GM12878 (cell line): ENCODE measurements at regions not wholly inside any gene's neighbourhood (a gene's known extent, or its start where the extent isn't known, plus 50 kb on each side); places are given as distances from the start of the nearest gene placed in this dataset.

Experiments used
- CEBPB ChIP-seq, 2 experiments: fragments of 150-350 bp in 1 of 2; IDR thresholded peaks; 2 replicates each; pipeline ENCODE4 v1.6.1; 2012 to 2014; ENCODE audit warnings: low read depth in 2 of 2, low read length in 2 of 2, borderline replicate concordance in 1 of 2, inconsistent platforms in 1 of 2
- EZH2 ChIP-seq: IDR thresholded peaks from 2 replicates; pipeline ENCODE4 v1.6.1; 2012; ENCODE audit warnings: low read depth, mild to moderate bottlenecking, control low read depth, inconsistent platforms, low read length, borderline replicate concordance; ENCODE audit not compliant: control insufficient read depth
- MXI1 ChIP-seq: fragments of 150-350 bp; IDR thresholded peaks from 2 replicates; pipeline ENCODE4 v1.6.1; 2011; ENCODE audit warnings: low read depth, mild to moderate bottlenecking, inconsistent platforms, low read length, improper control_type of control experiment
- POLR2A ChIP-seq: IDR thresholded peaks from 2 replicates; pipeline ENCODE4 v1.6.1; 2011; ENCODE audit warnings: low read depth, mild to moderate bottlenecking, low read length
- POLR2AphosphoS5 ChIP-seq: IDR thresholded peaks from 2 replicates; pipeline ENCODE4 v1.6.1; 2011; ENCODE audit warnings: mild to moderate bottlenecking, low read length, inconsistent platforms
- TF ChIP-seq, protein P1 (sequence below), 3 experiments: IDR thresholded peaks in 2 of 3; conservative IDR thresholded peaks in 1 of 3; 2 replicates each; pipeline ENCODE4 v1.5.1; 2011; ENCODE audit warnings: low read depth in 3 of 3, low read length in 3 of 3, mild to moderate bottlenecking in 3 of 3, control low read depth in 2 of 3, moderate library complexity in 2 of 3, inconsistent platforms in 1 of 3, mixed read lengths in 1 of 3; ENCODE audit not compliant: control insufficient read depth in 2 of 3, insufficient read depth in 1 of 3; ENCODE audit errors: extremely low read depth in 1 of 3

DNA sequence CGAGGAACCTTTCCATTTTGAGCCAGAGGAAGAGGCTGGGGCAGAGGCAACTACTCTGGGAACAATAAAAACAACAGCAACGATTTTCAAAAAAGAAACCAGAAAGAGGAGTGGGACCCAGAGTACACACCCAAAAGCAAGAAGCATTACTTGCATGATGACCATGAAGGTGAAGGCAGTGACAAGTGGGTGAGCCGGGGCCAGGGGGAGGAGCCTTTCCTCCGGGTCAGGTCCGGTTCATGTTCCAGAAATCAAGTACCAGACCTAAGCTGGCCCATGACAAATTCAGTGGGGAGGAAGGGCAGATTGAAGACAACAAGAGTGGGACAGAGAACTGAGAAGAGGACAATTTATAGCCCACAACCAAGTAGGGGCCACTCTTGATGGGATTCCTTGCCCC is 77.2 kb upstream of the STT3B start:
- no peak for TF ChIP-seq POLR2A
- TF ChIP-seq, protein P1, sequence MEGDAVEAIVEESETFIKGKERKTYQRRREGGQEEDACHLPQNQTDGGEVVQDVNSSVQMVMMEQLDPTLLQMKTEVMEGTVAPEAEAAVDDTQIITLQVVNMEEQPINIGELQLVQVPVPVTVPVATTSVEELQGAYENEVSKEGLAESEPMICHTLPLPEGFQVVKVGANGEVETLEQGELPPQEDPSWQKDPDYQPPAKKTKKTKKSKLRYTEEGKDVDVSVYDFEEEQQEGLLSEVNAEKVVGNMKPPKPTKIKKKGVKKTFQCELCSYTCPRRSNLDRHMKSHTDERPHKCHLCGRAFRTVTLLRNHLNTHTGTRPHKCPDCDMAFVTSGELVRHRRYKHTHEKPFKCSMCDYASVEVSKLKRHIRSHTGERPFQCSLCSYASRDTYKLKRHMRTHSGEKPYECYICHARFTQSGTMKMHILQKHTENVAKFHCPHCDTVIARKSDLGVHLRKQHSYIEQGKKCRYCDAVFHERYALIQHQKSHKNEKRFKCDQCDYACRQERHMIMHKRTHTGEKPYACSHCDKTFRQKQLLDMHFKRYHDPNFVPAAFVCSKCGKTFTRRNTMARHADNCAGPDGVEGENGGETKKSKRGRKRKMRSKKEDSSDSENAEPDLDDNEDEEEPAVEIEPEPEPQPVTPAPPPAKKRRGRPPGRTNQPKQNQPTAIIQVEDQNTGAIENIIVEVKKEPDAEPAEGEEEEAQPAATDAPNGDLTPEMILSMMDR (IDR thresholded peaks at IDR 0.05 in 2 of 3, conservative IDR thresholded peaks at IDR 0.05 in 1 of 3; ENCODE audit: control insufficient read depth in 2 of 3, extremely low read depth in 1 of 3, insufficient read depth in 1 of 3, low read depth in 3 of 3, low read length in 3 of 3), result no peak
- no peak for TF ChIP-seq POLR2AphosphoS5
- TF ChIP-seq EZH2, result no peak
- TF ChIP-seq CEBPB (IDR thresholded peaks at IDR 0.05; ENCODE audit: borderline replicate concordance in 1 of 2, low read depth in 2 of 2, low read length in 2 of 2), result no peak
- TF ChIP-seq MXI1, result no peak
